T-helper 1 cell (primary cell): ENCODE measurements at regions not wholly inside any gene's neighbourhood (a gene's known extent, or its start where the extent isn't known, plus 50 kb on each side); places are given as distances from the start of the nearest gene placed in this dataset.
A peak's percentile ranks its signal among the peaks of the same experiment; 100 is the strongest.
"Not testable (repeated sequence)": the region's sequence is repeated elsewhere in the genome, so short reads cannot be mapped to it uniquely, and the experiment has no call there.

Source experiments
- DNase-seq, 5 donors: peaks; one replicate each; pipeline ENCODE4 v3.0.0-alpha.2; 2012 to 2020

GRCh38 chr2:54065411-54065810 lies 50.0 kb upstream of the ACYP2 start:
- DNase-seq = no peak

- DNase-seq = no peak
Measured at GRCh38 chr2:54063967-54064535, 51.4 kb upstream of the ACYP2 start.

GRCh38 chr2:54062401-54062800 lies 53.0 kb upstream of the ACYP2 start:
- no peak for DNase-seq

GRCh38 chr2:54061272-54061671 lies 54.1 kb upstream of the ACYP2 start:
- no peak for DNase-seq

GRCh38 chr2:54059986-54060385 lies 55.4 kb upstream of the ACYP2 start:
- DNase-seq = no peak

GRCh38 chr2:54059504-54059903 lies 55.9 kb upstream of the ACYP2 start:
- no peak for DNase-seq

- no peak for DNase-seq
Measured at GRCh38 chr2:54058449-54058848, 57.0 kb upstream of the ACYP2 start.

GRCh38 chr2:54054774-54055173 lies 60.6 kb upstream of the ACYP2 start:
- no peak for DNase-seq

- peak in 1 of 5 donors; percentile 63 for DNase-seq
Measured at GRCh38 chr2:54054271-54054670, 61.1 kb upstream of the ACYP2 start.

GRCh38 chr2:54053830-54054229 lies 61.6 kb upstream of the ACYP2 start:
- DNase-seq = peak in 1 of 5 donors; percentile 12

GRCh38 chr2:54052825-54053718 lies 62.3 kb upstream of the ACYP2 start:
- DNase-seq = peak in 1 of 5 donors; percentile 29

- no peak for DNase-seq
Measured at GRCh38 chr2:54050445-54050844, 65.0 kb upstream of the ACYP2 start.

- DNase-seq = no peak
Measured at GRCh38 chr2:54049365-54049764, 66.0 kb upstream of the ACYP2 start.

- DNase-seq = not testable (repeated sequence)
Measured at GRCh38 chr2:54048896-54049295, 66.5 kb upstream of the ACYP2 start.

GRCh38 chr2:54048117-54048785 lies 67.2 kb upstream of the ACYP2 start:
- DNase-seq = peak in 1 of 5 donors; percentile 14

- no peak for DNase-seq
Measured at GRCh38 chr2:54047658-54048057, 67.8 kb upstream of the ACYP2 start.

- no peak for DNase-seq
Measured at GRCh38 chr2:54047091-54047490, 68.3 kb upstream of the ACYP2 start.

- no peak for DNase-seq
Measured at GRCh38 chr2:54042897-54043620, 72.3 kb upstream of the PSME4 start.

GRCh38 chr2:54042341-54042740 lies 71.5 kb upstream of the PSME4 start:
- DNase-seq = no peak

- peak in 1 of 5 donors; percentile 41 for DNase-seq
Measured at GRCh38 chr2:54041135-54041534, 70.3 kb upstream of the PSME4 start.

GRCh38 chr2:54040685-54041084 lies 69.9 kb upstream of the PSME4 start:
- DNase-seq = no peak

- no peak for DNase-seq
Measured at GRCh38 chr2:54040250-54040649, 69.5 kb upstream of the PSME4 start.

- DNase-seq = no peak
Measured at GRCh38 chr2:54038835-54039234, 68.0 kb upstream of the PSME4 start.
